Jurkat, Clone E6-1 (cell line): ENCODE measurements at regions not wholly inside any gene's neighbourhood (a gene's known extent, or its start where the extent isn't known, plus 50 kb on each side); places are given as distances from the start of the nearest gene placed in this dataset.
"Not testable (repeated sequence)": the region's sequence is repeated elsewhere in the genome, so short reads cannot be mapped to it uniquely, and the experiment has no call there.

Experiments
- DNase-seq: peaks from one replicate; pipeline ENCODE4 v3.0.0-alpha.2; 2011; ENCODE audit warnings: low read depth, low spot score
- H3K4me3 ChIP-seq: 2 replicates; pipeline ENCODE4 v1.5.1; 2011; ENCODE audit warnings: mild to moderate bottlenecking, low read length, control low read depth, moderate library complexity

GRCh38 chr11:49499117-49499516 lies 290.7 kb upstream of the FOLH1 start:
- DNase-seq: no peak
- no peak overlapping the region for H3K4me3 ChIP-seq

- no peak overlapping the region for H3K4me3 ChIP-seq
Measured at GRCh38 chr11:49505231-49505630, 296.8 kb upstream of the FOLH1 start.

GRCh38 chr11:49526240-49526829 lies 317.9 kb upstream of the FOLH1 start:
- not testable (repeated sequence) for H3K4me3 ChIP-seq
- peak; percentile 7 for DNase-seq

More at GRCh38 chr11:49505231-49505630, 296.8 kb upstream of the FOLH1 start:
- DNase-seq: no peak

GRCh38 chr11:49533204-49533603 lies 324.8 kb upstream of the FOLH1 start:
- DNase-seq: no peak
- no peak overlapping the region for H3K4me3 ChIP-seq

- not testable (repeated sequence) for H3K4me3 ChIP-seq
Measured at GRCh38 chr11:49538927-49539326, 330.5 kb upstream of the FOLH1 start.

GRCh38 chr11:49558261-49558847 lies 350.0 kb upstream of the FOLH1 start:
- DNase-seq, H3K4me3 ChIP-seq: not testable (repeated sequence)

More at GRCh38 chr11:49538927-49539326, 330.5 kb upstream of the FOLH1 start:
- DNase-seq: not testable (repeated sequence)

- DNase-seq, H3K4me3 ChIP-seq: not testable (repeated sequence)
Measured at GRCh38 chr11:49560593-49560992, 352.2 kb upstream of the FOLH1 start.

GRCh38 chr11:49561240-49561880 lies 353.0 kb upstream of the FOLH1 start:
- not testable (repeated sequence) for DNase-seq, H3K4me3 ChIP-seq

- DNase-seq, H3K4me3 ChIP-seq: not testable (repeated sequence)
Measured at GRCh38 chr11:49562262-49562661, 353.9 kb upstream of the FOLH1 start.

GRCh38 chr11:49579492-49579891 lies 371.1 kb upstream of the FOLH1 start:
- not testable (repeated sequence) for DNase-seq, H3K4me3 ChIP-seq

- DNase-seq, H3K4me3 ChIP-seq: not testable (repeated sequence)
Measured at GRCh38 chr11:49585495-49585894, 366.7 kb upstream of the OR4C13 start.

GRCh38 chr11:49608892-49609291 lies 343.3 kb upstream of the OR4C13 start:
- H3K4me3 ChIP-seq, DNase-seq: not testable (repeated sequence)

- not testable (repeated sequence) for H3K4me3 ChIP-seq, DNase-seq
Measured at GRCh38 chr11:49623872-49624271, 328.3 kb upstream of the OR4C13 start.

GRCh38 chr11:49670705-49671104 lies 281.5 kb upstream of the OR4C13 start:
- not testable (repeated sequence) for DNase-seq, H3K4me3 ChIP-seq

GRCh38 chr11:49702121-49702520 lies 250.1 kb upstream of the OR4C13 start:
- not testable (repeated sequence) for DNase-seq, H3K4me3 ChIP-seq

GRCh38 chr11:49750447-49750846 lies 201.7 kb upstream of the OR4C13 start:
- not testable (repeated sequence) for DNase-seq, H3K4me3 ChIP-seq

GRCh38 chr11:49750960-49751359 lies 201.2 kb upstream of the OR4C13 start:
- H3K4me3 ChIP-seq: not testable (repeated sequence)

GRCh38 chr11:49780791-49781190 lies 171.4 kb upstream of the OR4C13 start:
- not testable (repeated sequence) for H3K4me3 ChIP-seq, DNase-seq

More at GRCh38 chr11:49750960-49751359, 201.2 kb upstream of the OR4C13 start:
- not testable (repeated sequence) for DNase-seq

- not testable (repeated sequence) for DNase-seq, H3K4me3 ChIP-seq
Measured at GRCh38 chr11:49782000-49782399, 170.2 kb upstream of the OR4C13 start.

- H3K4me3 ChIP-seq, DNase-seq: not testable (repeated sequence)
Measured at GRCh38 chr11:49783841-49784240, 168.3 kb upstream of the OR4C13 start.
